NCI-H1048 (cell line): ENCODE measurements at regions not wholly inside any gene's neighbourhood (a gene's known extent, or its start where the extent isn't known, plus 50 kb on each side); places are given as distances from the start of the nearest gene placed in this dataset.

Source experiments
- DNase-seq: peaks from one replicate; lab custom pipeline; 2025; lab: John Stamatoyannopoulos, UW

DNA sequence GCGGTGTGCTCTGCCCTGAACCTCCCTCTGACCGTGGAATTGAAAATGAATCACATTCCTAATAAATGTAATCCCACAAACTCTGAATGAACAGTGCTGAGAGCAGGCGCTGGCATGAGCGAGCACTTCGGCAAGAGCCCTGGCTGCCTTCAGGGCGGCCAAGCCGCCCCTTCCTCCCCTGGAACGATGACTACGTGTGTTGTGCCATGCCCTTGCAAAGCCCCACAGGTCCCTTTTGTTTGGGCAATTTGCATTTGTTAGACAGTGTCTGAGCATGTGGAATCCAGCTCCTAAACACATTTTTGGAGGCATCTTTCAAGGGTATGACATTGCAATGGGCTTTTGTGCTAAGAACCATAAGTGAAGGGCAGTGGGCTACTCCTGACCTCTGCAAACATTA, 95.6 kb upstream of the MKI67 start:
- DNase-seq = no peak

DNA sequence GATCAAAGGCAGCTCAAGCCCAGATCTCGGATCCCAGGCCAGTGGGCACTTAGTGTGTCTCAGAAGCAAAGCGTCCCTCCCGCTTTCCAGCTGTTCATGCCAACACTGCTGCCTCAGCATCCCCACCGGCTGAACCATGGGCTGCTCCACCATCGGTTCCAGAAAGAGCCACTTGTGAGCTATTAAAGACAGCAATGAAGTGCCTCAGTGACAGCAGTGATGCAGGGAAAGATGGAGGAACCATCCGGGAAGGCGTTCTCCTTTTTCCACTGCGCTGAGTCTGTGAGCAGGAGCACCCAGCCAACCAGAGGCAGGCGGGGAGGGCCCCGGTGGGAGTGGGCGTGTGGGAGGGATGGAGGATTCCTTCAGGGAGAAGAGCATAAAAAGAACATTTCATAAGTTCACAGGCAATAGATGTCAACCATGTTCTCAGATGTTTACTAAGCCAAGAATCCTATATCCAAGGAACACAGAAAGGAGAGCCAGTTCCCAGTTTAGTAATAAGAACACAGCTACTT, 96.2 kb upstream of the MKI67 start:
- DNase-seq = no peak

DNA sequence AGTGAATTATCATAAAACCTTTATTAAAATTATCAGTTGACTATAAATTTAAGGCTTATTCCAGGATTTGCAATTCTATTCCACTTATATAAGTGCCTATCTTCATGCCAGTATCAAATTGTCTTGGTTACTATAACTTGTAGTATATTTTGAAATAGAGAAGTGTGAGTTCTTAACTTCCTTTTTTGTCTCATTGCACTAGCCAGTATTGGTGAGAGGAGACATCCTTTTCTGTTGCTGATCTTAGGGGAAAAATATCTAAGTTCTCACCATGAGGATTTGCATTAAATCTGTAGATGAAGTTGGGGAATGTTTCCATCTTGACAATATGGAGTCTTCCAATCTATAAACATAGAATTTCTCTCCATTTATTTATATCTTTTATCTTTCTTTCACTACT, 104.2 kb upstream of the MKI67 start:
- DNase-seq = no peak

DNA sequence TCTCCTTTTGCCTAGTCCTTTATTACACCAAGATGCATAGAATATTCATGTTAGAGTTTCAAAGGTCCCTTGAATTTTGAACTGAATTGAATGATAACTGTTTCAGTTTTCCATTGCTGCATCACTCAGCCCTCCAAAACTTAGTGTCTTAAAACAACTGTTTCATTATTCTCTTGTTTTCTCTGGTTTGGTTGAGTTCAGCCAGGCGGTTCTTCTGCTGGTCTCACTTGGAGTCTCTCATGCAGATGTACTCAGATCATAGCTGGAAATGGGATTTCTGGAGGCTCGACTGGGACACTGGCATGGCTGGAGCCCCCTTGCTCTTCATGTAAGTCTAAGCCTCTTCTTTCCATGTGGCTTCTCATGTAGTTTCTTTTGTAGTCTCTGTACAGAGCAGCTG, 107.2 kb upstream of the MKI67 start:
- no peak for DNase-seq

DNA sequence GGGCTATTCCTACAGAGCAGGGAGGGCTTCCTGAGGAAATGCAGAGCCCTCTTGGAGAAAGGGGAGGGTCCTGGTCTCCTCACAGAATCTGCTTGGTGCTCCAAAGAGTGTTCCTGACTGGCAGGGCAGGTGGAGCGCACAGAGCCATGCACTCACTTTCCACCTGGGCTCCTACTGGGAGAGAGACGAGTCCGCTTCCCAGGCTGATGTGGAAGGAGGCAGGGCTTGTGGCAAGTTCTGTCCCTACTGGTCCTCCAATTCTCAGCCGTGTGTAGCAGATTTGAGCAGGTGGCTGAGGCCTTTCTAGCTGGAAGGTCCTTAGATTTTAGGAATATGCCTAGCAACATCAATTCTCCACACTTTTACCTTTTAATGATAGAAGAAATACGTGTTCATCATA, 111.5 kb upstream of the MKI67 start:
- no peak for DNase-seq

DNA sequence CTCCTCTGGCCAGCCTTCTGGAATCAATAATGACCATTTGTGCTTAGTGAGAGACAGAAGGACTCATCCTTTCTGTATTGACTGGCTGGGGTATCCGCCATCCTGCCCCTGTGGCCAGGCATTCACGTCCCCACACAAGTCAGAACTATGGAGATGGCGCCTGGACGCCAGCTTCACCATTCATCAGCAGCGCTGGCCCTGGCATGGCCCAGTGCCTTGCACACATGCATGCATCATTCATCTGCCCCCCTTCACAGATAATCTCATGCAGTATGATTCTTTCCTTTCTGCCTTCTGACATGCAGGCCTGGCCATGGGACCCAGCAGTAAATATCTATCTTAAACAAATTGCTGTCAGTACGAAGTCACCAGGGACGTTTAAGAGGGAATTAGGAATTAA, 114.8 kb upstream of the MKI67 start:
- DNase-seq = no peak

DNA sequence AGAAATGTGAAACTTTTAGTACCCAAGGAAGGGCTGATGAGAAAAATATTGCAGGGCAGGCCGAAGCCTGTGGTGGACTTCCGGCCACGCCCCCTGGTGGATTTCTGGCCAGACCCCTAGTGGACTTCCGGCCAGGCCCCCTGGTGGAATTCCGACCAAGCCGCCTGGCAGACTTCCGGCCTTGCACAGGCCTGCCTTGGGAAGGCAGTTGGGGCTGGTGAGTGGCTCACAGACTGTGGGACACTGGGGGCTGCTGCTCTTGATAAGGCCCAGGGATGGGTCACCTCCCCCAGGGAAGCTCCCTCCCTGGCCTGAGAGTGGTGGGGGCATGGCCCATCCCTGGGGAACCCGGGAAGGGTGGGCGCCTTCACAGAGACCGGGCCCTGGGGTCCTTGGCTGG, 116.4 kb upstream of the MKI67 start:
- no peak for DNase-seq

DNA sequence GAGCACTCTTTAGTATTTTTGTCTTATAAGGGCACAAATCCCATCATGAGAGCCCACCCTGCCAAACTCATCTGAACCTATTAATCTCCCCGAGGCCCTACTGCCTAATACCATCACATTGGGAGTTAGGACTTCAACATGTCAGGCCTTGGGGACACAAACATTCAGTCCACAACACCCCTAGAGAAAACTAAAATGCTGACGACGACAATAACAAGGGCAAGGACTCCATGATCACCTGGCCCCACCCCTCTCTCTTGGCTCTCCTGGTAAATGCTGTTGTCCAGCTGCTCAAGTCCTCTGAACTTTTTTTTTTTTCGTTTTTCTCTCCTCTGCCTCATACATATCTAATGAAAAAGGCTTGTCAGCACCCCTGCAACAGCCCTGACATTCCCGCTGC, 118.8 kb upstream of the MKI67 start:
- no peak for DNase-seq

DNA sequence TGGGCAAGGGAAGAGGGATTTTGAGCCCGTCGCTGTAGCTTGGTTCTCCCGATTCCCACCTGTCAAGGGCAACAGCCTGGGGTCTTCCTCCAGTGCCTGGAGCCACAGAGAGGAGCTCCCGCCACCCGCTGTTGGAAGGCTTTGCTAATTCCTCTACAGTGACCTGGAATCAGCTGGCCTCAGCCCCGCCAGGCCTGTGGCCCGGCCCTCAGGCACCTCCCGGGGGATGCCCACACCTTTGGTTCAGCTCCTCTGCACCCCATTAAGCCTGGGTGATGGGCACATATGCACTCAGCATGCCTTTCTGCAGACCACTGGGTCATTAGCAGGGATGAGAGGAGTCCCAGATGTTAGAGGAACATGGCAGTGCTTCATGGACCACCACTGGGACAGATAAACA, 121.4 kb upstream of the MKI67 start:
- no peak for DNase-seq

DNA sequence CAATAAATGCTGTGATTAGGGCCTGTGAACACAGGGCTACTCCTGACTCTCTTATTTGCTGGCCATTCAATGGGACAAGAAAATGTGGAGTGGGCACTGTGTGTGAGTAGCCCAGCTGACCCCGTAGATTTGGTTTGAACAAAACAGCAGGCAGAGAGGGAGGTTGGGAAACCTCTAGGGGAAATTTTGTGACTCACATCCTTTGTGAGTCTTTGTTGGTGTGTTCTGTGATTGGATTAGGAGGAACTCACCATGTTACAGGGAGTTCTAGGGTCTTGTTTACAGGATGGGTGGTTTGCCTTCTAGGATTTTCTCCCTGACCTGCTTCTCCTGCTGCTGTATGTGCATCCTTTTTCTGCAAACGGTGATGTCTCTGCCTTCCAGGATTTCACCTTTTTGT, 128.3 kb upstream of the MKI67 start:
- no peak for DNase-seq

DNA sequence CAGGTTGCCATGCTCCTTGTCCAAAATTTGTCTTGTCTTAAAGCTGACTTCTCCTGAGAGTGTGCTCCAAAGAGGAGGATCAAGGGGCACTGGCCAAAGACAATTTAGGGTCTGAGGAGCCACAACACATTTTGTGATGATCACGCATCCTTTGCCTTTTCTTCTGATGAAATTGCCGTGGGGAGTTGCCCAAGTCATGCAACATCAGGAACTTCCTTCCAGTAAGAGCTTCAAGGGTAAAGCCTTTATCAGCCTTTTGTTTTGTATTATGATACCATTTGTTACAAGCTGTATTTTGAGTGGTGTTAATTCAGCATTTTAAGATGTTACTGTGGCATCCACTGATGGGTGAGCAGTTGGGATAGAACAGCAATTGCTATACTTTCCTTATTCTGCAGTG, 131.2 kb upstream of the MKI67 start:
- DNase-seq = no peak

DNA sequence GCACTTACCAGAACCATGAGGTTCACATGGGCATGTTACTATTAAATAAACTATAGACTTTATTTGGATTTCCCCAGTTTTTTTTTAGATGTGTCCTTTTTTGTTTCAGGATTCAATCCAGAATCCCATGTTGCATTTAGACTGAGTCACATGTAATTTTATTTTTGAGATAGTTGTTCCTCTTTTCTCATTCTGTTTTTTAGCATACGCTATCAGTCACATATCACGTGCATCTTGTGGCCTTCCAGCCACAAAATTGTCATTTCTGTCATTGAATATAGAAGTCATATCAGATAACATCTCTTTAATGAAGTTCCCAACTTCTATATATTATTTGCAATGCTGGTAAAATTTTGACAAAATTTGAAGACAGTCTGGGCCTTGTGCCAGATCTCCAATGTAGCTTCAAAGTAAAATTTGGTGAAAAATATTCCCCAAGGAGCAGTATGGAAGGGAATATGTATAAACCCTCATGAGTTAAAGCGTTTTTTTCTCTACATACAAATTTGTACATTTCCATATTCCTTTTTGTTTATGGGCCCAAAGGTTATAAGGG, 132.3 kb upstream of the MKI67 start:
- no peak for DNase-seq

DNA sequence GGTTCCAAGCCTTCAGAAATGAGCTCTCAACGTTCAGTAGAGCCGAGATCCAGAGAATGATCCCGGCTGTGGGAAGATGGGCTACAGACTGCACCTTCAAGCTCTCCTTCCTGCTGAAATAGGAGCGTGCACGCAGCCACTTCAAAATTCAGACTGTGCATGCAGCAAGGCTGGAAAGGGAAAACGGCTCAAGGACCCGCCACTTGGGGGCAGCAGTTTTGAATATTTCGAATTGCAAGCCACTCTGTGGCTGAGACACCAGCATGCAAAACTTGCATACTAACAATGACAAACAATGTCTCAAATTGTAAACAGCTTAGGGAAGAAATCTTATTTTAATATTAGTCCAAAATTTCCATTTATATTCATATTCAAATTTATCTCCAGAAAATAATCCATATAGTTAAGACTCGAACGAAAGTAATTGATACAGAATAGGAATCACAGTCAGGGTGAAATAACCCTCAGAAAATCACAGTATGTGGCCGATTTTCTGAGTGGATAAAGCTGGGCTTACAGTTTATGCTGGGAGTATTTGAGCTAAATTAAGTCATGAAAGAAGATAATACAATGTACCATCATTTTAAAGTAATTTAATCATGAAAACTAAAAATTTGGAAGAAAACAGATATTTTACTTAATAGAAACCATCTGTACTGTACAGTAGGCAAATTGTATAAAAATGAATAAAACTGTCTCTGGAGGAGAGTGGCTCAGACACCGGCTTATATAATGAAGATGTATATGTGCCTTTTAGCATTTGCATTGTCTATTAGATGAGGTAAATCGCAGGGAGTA, 137.9 kb upstream of the MKI67 start:
- no peak for DNase-seq

DNA sequence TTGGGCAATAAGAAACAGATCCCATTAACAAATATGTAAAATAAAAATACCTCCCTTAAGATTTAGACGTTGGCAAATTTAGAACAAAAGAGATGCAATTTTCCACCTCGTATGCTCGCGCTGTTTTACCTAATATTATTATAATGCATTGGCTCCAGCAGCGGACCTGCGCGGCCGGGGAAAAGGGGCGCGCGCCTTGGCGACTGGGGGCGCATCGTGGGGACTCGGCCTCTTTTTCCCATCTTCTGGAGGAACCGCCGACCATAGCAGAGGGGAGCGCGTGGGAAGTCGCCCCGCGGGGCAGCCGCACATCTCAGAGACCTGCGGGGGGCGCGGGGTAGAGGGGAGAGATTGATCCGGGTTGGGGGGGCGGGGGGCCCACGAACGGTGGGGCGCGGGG, 139.4 kb upstream of the MKI67 start:
- DNase-seq = no peak

DNA sequence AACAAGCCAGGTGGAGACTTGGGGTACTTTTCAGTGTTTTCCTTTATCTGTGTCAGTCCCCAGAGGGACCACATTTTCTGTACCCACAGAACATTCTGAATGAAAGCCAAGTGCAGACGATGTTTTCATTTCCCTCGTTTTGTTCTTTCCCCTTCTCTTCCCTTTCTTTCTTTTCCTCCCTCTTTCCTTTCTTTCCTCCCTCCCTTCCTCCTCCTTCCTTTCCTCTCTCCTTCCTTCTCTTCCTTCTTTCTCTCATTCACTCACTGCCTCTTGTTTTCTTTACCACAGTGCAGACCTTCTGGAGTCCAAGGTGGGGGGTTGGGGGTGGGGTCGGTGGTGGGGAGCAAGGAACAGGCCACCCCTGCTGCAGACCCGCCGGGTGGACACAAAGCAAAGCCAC, 141.4 kb upstream of the MKI67 start:
- no peak for DNase-seq

DNA sequence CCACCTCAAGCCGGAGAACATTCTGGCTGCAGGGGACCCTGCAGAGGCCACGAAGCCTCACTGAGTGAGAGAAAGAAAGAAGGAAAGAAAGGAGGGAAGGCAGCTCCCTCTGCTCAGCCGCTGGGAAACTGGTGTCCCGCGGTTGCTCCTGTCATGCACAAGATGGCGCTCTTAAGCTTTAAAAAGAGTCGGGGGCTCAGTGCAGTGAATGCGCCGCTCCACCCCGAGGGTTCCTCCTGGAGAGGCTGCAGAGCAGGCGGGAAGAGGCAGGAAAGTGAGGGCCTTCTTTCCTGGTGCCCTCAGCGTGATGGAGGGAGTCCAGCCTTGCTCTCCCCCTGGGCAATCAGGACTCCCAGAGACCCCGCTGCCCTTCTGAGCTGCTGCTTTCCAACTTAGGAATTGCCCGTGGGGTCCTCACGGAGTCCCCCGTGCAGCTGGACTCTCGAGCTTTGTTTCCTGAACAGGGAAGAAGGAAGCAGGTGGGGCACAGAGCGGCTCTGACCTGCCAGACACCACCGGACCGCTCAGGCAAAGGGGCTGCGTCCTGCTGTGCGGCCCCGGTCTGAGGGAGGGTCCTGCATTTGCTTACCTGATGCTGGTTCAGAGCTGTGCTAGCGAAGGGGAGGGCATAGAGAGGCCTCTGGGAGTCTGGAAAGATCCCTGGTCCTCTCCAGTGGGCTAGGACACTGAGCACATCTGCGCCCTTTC, 141.9 kb upstream of the MKI67 start:
- DNase-seq = no peak

DNA sequence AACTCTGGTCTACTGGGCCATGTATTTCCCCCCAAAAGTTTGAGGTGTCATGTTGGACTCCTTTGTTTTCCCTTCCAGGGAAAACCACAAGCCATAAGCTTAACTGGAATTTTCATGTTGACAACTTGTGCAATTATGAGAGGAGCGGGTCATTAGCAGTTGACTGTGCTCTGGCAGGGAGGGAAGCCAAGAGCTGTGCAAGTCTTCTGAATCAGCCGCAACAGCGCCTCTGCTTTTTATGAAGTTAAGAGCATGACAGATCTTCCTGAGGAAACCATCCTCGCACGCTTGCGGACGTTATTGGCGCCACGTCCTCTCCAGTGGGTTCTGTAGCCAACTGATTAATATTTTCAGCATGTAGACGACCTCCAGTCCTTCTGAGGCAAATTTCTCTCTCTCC, 148.7 kb upstream of the MKI67 start:
- DNase-seq = no peak

DNA sequence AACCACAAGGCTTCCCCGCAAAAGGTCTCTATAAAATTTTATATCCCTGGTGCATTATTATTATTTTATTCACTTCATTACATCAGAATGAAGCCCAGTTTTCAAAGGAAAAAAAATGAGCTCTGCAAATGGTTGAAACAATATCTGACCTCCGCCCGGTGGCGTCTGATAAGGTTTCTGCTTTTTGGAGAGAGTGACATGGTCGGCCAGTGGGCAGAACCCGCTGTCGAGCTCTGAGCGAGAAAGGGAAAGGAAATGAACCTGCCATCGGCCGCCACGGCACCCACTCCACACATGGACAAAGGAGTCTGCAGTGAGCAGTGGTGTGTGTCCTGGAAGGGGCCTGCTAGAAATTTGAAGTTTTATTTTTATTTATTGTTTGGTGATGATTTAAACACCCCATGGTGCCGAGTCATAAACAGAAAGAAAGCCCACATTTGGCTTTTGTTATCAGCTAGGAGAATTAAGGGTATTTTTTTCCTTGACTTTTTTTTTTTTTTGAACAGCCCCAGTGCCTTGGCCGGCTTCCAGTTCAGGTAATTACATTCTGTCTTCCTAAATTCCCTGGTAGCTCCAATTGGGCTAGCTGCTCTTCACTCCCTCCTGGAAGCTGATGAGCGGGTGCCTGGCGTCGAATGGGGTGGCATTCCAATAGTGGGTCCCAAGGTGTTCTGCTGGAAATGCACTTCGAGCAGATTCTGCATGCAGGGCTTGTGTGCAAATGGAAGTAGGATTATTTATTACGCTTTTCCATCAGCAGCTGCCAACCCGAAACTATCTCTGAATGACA, 149.4 kb upstream of the MKI67 start:
- no peak for DNase-seq

DNA sequence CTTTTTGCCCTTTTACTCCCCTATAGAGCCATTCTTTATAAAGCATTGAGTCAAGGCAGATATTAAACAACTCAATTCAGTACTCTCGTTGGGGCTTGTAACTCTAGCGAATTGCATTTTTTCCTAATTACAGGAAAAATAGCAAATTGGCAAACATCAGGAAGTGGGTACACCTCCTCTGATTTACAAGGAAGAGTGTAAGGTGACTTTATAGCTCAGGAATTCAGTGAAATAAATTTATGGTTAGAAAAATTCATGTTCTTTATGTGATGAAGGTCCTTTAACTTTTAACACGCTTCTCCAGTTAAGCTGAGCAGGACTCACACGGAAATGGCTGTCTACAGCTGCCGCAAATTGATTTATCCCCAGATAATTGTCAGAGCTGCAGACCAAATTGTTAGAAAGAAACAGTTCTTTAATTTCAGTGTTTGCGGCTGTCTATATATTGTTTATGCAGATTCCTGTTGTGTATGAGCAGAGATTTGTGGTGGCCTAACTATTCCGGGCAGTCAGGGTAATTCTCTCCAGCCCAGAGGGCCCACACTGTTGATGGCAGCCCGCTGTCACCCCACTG, 151.1 kb upstream of the MKI67 start:
- DNase-seq = no peak

DNA sequence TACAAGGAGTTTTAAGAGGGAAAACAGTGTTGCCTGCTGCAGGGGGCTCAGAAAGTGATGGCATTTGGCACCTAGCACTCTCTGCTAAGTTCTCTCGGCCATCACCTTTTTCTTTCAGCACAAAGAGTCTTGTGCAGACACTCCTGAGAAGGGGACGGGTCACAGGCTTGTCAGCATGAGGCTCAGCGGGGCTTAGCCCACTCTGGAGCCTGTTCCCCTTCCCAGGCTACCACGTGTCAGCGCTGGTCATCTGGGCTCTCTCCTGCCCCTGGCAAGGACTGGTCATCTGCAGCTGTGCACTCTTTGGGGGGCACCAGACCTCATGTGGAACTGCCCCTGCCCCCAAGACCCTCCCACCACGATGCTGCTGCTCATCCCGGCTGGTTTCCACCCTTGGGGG, 152.1 kb upstream of the MKI67 start:
- no peak for DNase-seq

DNA sequence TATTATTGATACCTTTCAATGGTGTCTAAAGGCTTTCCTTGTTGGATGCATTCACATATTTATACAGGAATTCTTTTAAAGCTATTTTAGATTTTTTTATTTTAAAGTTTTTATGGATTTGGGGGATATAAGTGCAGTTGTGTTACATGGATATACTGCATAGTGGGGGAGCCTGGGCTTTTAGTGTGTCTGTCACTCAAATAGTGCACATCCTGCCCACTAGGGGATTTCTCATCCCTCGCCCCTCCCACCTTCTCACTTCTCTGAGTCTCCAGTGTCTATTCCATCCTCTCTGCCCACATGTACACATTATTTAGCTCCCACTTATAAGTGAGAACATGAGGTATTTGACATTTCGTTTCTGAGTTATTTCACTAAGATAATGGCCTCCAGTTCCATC, 154.0 kb upstream of the MKI67 start:
- DNase-seq = no peak

DNA sequence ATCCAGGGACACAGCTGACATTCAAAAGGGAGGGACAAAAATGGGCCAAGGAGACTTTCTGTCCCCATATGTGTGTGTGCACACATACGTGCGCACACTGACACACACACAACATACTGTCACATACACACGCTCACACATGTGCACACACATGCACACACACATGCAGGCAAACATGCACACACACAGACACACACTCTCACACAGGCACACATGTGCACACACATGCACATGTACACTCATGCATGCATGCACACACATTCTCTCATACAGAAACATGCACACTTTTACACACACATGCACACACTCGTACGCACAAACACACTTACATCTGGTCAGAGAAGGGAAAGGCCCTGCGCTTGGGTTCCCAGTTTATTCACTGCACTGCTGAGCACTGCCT, 155.1 kb upstream of the MKI67 start:
- DNase-seq = no peak
